ENCODE measurements at regions not wholly inside any gene's neighbourhood (a gene's known extent, or its start where the extent isn't known, plus 50 kb on each side); places are given as distances from the start of the nearest gene placed in this dataset.

- TF ChIP-seq POLR2A (IDR thresholded peaks at IDR 0.05) = no peak
- TF ChIP-seq, protein P1, sequence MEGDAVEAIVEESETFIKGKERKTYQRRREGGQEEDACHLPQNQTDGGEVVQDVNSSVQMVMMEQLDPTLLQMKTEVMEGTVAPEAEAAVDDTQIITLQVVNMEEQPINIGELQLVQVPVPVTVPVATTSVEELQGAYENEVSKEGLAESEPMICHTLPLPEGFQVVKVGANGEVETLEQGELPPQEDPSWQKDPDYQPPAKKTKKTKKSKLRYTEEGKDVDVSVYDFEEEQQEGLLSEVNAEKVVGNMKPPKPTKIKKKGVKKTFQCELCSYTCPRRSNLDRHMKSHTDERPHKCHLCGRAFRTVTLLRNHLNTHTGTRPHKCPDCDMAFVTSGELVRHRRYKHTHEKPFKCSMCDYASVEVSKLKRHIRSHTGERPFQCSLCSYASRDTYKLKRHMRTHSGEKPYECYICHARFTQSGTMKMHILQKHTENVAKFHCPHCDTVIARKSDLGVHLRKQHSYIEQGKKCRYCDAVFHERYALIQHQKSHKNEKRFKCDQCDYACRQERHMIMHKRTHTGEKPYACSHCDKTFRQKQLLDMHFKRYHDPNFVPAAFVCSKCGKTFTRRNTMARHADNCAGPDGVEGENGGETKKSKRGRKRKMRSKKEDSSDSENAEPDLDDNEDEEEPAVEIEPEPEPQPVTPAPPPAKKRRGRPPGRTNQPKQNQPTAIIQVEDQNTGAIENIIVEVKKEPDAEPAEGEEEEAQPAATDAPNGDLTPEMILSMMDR (IDR thresholded peaks at IDR 0.05) = no peak
Observed at GRCh38 chr10:128537834-128538330, 411.7 kb upstream of the MKI67 start.

All from uterus (tissue), 2 donors.